H1 (cell line): ENCODE measurements at regions not wholly inside any gene's neighbourhood (a gene's known extent, or its start where the extent isn't known, plus 50 kb on each side); places are given as distances from the start of the nearest gene placed in this dataset.

Experiments
- CTCF ChIA-PET: fragments of 300-600 bp; sonication (Branson Sonifier 250); formaldehyde crosslinking; loops from one replicate; lab custom pipeline; 2021; ENCODE audit not compliant: partially characterized antibody; lab: Charles Lee
- POLR2A ChIA-PET: fragments of 300-600 bp; sonication (Branson Sonifier 250); formaldehyde crosslinking; loops from one replicate; lab custom pipeline; 2021; ENCODE audit warnings: inconsistent platforms; ENCODE audit not compliant: partially characterized antibody; lab: Charles Lee
- DNase-seq, 2 experiments: peaks; one replicate each; pipeline versions ENCODE4 v3.0.0 to v3.0.0-alpha.2; 2010 to 2022; ENCODE audit warnings: low spot score in 2 of 2, low read depth in 1 of 2, mixed read lengths in 1 of 2
- FAIRE-seq: peaks from 2 replicates; lab custom pipeline; 2011; peaks lifted over from hg19 to GRCh38; lab: Jason Lieb, UNC
- H2AFZ ChIP-seq: 2 replicates; pipeline ENCODE4 v1.8.1; 2012; ENCODE audit warnings: low read length, inconsistent platforms
- H2AK5ac ChIP-seq: 2 replicates; pipeline ENCODE4 v1.6.1; 2013; ENCODE audit warnings: low read depth, low read length
- H2BK120ac ChIP-seq: replicated peaks from 2 replicates; pipeline ENCODE3; 2013; ENCODE audit warnings: low read depth, low read length, inconsistent platforms
- H2BK12ac ChIP-seq: 2 replicates; pipeline ENCODE4 v1.6.1; 2013; ENCODE audit warnings: low read depth, low read length
- H2BK15ac ChIP-seq: 2 replicates; pipeline ENCODE4 v1.6.1; 2013; ENCODE audit warnings: low read length
- H2BK20ac ChIP-seq: 2 replicates; pipeline ENCODE4 v1.6.1; 2013; ENCODE audit warnings: low read length
- H2BK5ac ChIP-seq: 2 replicates; pipeline ENCODE4 v1.6.1; 2013; ENCODE audit warnings: low read depth, low read length
- H3K14ac ChIP-seq: 2 replicates; pipeline ENCODE4 v1.6.1; 2013; ENCODE audit warnings: inconsistent platforms; ENCODE audit not compliant: insufficient read length
- H3K18ac ChIP-seq: 2 replicates; pipeline ENCODE4 v1.6.1; 2013; ENCODE audit warnings: low read length; ENCODE audit errors: extremely low read depth
- H3K23ac ChIP-seq: 2 replicates; pipeline ENCODE4 v1.6.1; 2013; ENCODE audit warnings: inconsistent platforms; ENCODE audit not compliant: insufficient read length
- H3K23me2 ChIP-seq: 2 replicates; pipeline ENCODE4 v1.6.1; 2013; ENCODE audit warnings: low read depth, low read length
- H3K27ac ChIP-seq: 2 replicates; pipeline ENCODE4 v1.6.1; 2011; ENCODE audit warnings: low read depth, low read length, inconsistent platforms
- H3K27me3 ChIP-seq, 4 experiments: replicated peaks in 1 of 4; 1 replicate in 1 of 4; 2 replicates in 3 of 4; pipeline versions ENCODE4 v1.6.1 to v1.8.1; 2011 to 2013; ENCODE audit warnings: low read length in 3 of 4, mild to moderate bottlenecking in 3 of 4, inconsistent platforms in 2 of 4, mixed read lengths in 2 of 4, moderate library complexity in 1 of 4; ENCODE audit not compliant: control insufficient read depth in 3 of 4, insufficient read depth in 3 of 4; ENCODE audit errors: extremely low read depth in 1 of 4
- H3K36me3 ChIP-seq, 4 experiments: 2 replicates each; pipeline versions ENCODE4 v1.6.1 to v1.8.1; 2011 to 2013; ENCODE audit warnings: mild to moderate bottlenecking in 4 of 4, low read length in 3 of 4, moderate library complexity in 2 of 4, control low read depth in 1 of 4, inconsistent platforms in 1 of 4; ENCODE audit not compliant: insufficient read depth in 4 of 4, control insufficient read depth in 2 of 4
- H3K4ac ChIP-seq: replicated peaks from 2 replicates; pipeline ENCODE3; 2013; ENCODE audit warnings: low read length, low read depth, mixed read lengths, inconsistent platforms; ENCODE audit not compliant: insufficient read length
- H3K4me1 ChIP-seq, 4 experiments: replicated peaks in 1 of 4; 1 replicate in 1 of 4; 2 replicates in 3 of 4; pipeline versions ENCODE4 v1.6.1 to v1.8.1; 2011 to 2013; ENCODE audit warnings: low read length in 3 of 4, inconsistent platforms in 2 of 4, mixed read lengths in 1 of 4; ENCODE audit not compliant: insufficient read depth in 4 of 4, control insufficient read depth in 3 of 4
- H3K4me2 ChIP-seq, 2 experiments: 2 replicates each; pipeline versions ENCODE4 v1.6.1 to v1.8.1; 2011 to 2013; ENCODE audit warnings: low read depth in 2 of 2, low read length in 2 of 2, control low read depth in 1 of 2, inconsistent platforms in 1 of 2, mild to moderate bottlenecking in 1 of 2; ENCODE audit not compliant: insufficient read depth in 1 of 2
- H3K4me3 ChIP-seq, 4 experiments: fragments of 200-600, 300-600 bp in 1 of 4; sonication (generic), shearing (Covaris generic), sonication (Bioruptor Twin) in 1 of 4; 2 replicates each; pipeline versions ENCODE4 v1.5.1 to v1.8.1; 2011 to 2016; ENCODE audit warnings: low read length in 4 of 4, low read depth in 3 of 4, control low read depth in 2 of 4, inconsistent platforms in 2 of 4, mild to moderate bottlenecking in 2 of 4, mixed read lengths in 1 of 4, moderate library complexity in 1 of 4; ENCODE audit not compliant: insufficient read depth in 2 of 4; ENCODE audit errors: extremely low read depth in 1 of 4
- H3K56ac ChIP-seq: replicated peaks from 2 replicates; pipeline ENCODE3; 2013; ENCODE audit warnings: low read depth, mild to moderate bottlenecking, mixed read lengths, low read length, inconsistent platforms; ENCODE audit not compliant: insufficient read length
- H3K79me1 ChIP-seq: 2 replicates; pipeline ENCODE4 v1.6.1; 2013; ENCODE audit warnings: low read depth, low read length, control low read depth
- H3K79me2 ChIP-seq, 2 experiments: 2 replicates each; pipeline versions ENCODE4 v1.6.1 to v1.8.1; 2012 to 2013; ENCODE audit warnings: low read length in 2 of 2, mild to moderate bottlenecking in 2 of 2, inconsistent platforms in 1 of 2; ENCODE audit not compliant: insufficient read depth in 2 of 2, control insufficient read depth in 1 of 2
- H3K9ac ChIP-seq, 4 experiments: replicated peaks in 1 of 4; 1 replicate in 1 of 4; 2 replicates in 3 of 4; pipeline versions ENCODE4 v1.6.1 to v1.8.1; 2011 to 2013; ENCODE audit warnings: low read depth in 3 of 4, low read length in 3 of 4, control low read depth in 2 of 4, mild to moderate bottlenecking in 2 of 4, moderate library complexity in 2 of 4, inconsistent platforms in 1 of 4; ENCODE audit errors: extremely low read depth in 1 of 4
- H3K9me3 ChIP-seq, 2 experiments: 2 replicates each; pipeline versions ENCODE4 v1.6.1 to v1.8.1; 2012 to 2013; ENCODE audit warnings: mild to moderate bottlenecking in 2 of 2, moderate library complexity in 2 of 2, control low read depth in 1 of 2, inconsistent platforms in 1 of 2, low read depth in 1 of 2, low read length in 1 of 2, mixed read lengths in 1 of 2; ENCODE audit not compliant: insufficient read depth in 2 of 2
- H4K20me1 ChIP-seq, 2 experiments: replicated peaks in 1 of 2; 2 replicates each; pipeline versions ENCODE3 to v1.8.1; 2011 to 2013; ENCODE audit warnings: inconsistent platforms in 2 of 2, low read length in 2 of 2, mild to moderate bottlenecking in 1 of 2; ENCODE audit not compliant: insufficient read depth in 2 of 2, control insufficient read depth in 1 of 2
- H4K5ac ChIP-seq: 2 replicates; pipeline ENCODE4 v1.6.1; 2013; ENCODE audit warnings: low read length, low read depth, mixed read lengths, inconsistent platforms; ENCODE audit not compliant: insufficient read length
- H4K8ac ChIP-seq: 2 replicates; pipeline ENCODE4 v1.8.0; 2013; ENCODE audit warnings: mild to moderate bottlenecking, moderate library complexity, low read length, inconsistent platforms; ENCODE audit not compliant: insufficient read depth; ENCODE audit errors: extremely low read depth
- H4K91ac ChIP-seq: replicated peaks from 2 replicates; pipeline ENCODE3; 2013; ENCODE audit warnings: low read length, mixed read lengths, inconsistent platforms; ENCODE audit not compliant: insufficient read length
- CBX8 ChIP-seq: fragments of 300-800, 300-1000 bp; sonication (generic); IDR thresholded peaks from 2 replicates; pipeline ENCODE4 v1.7.1; 2016; ENCODE audit warnings: low read depth, low read length, borderline replicate concordance
- KDM4A ChIP-seq: IDR thresholded peaks from one replicate; pipeline ENCODE4 v1.7.1; 2012; ENCODE audit warnings: low read depth, mild to moderate bottlenecking, moderate library complexity, low read length, inconsistent platforms; ENCODE audit not compliant: severe bottlenecking
- NANOG ChIP-seq: IDR thresholded peaks from 2 replicates; pipeline ENCODE4 v1.6.1; 2011; ENCODE audit warnings: low read length, low read depth, mild to moderate bottlenecking, inconsistent platforms; ENCODE audit not compliant: insufficient read depth, poor library complexity, severe bottlenecking
- RNF2 ChIP-seq: fragments of 200-900, 300-1000 bp; sonication (generic); IDR thresholded peaks from 2 replicates; pipeline ENCODE4 v1.7.1; 2016; ENCODE audit warnings: borderline replicate concordance, low read depth, mild to moderate bottlenecking, antibody characterized with exemption, low read length; ENCODE audit not compliant: poor library complexity, severe bottlenecking; ENCODE audit errors: missing control alignments
- SIRT6 ChIP-seq: IDR thresholded peaks from one replicate; pipeline ENCODE4 v1.7.1; 2012; ENCODE audit warnings: low read length, inconsistent platforms
- SP1 ChIP-seq: IDR thresholded peaks from 2 replicates; pipeline ENCODE4 v1.6.1; 2011; ENCODE audit warnings: low read depth, low read length
- TAF1 ChIP-seq: IDR thresholded peaks from 2 replicates; pipeline ENCODE4 v1.6.1; 2011; ENCODE audit warnings: mild to moderate bottlenecking, low read depth, low read length
- WGBS, 2 experiments: shearing (Covaris generic) in 1 of 2; methylation state at CpG; one replicate each; pipeline versions ENCODE4 v1.1.6 to v1.1.7; 2013 to 2015; ENCODE audit warnings: low lambda C conversion rate in 2 of 2, mixed read lengths in 2 of 2, inconsistent platforms in 1 of 2, low coverage in 1 of 2, missing lambda C conversion rate in 1 of 2; ENCODE audit not compliant: insufficient replicate concordance in 2 of 2, insufficient coverage in 1 of 2, insufficient read length in 1 of 2; ENCODE audit errors: extremely low coverage in 1 of 2, missing lambda C conversion rate in 1 of 2; 5-methylcytosine and 5-hydroxymethylcytosine counted together

- H4K20me1 ChIP-seq = no peaks in the 10 kb centered on the region
- no peak overlapping the region for H2BK5ac ChIP-seq
- H2BK120ac ChIP-seq = no peak overlapping the region
- H2AFZ ChIP-seq = no peak overlapping the region
- peaks cover 0 to 10% of the 10 kb centered on the region in 2 experiments; a peak in 1 of 4 replicates for H3K9me3 ChIP-seq
- 100% methylated on average over 2 of the region's 3 CpGs; no CpG with 5 or more reads in 1 of the 2 experiments for WGBS, 2 experiments
- H3K18ac ChIP-seq = no peak overlapping the region
- H3K79me1 ChIP-seq = no peaks in the 10 kb centered on the region
- no peaks in the 10 kb centered on the region for H3K36me3 ChIP-seq
- no peak overlapping the region for H2BK15ac ChIP-seq
- POLR2A ChIA-PET = no interaction called here
- no peak overlapping the region for H3K9ac ChIP-seq
- no peak overlapping the region for H2BK20ac ChIP-seq
- no peak overlapping the region for H2AK5ac ChIP-seq
- no peak overlapping the region for H4K91ac ChIP-seq
- H3K56ac ChIP-seq = no peak overlapping the region
- no peaks in the 10 kb centered on the region for H3K4me1 ChIP-seq
- no peak overlapping the region for H4K8ac ChIP-seq
- H3K14ac ChIP-seq = no peak overlapping the region
- no peaks in the 10 kb centered on the region for H3K79me2 ChIP-seq
- H4K5ac ChIP-seq = no peak overlapping the region
- H3K23me2 ChIP-seq = no peaks in the 10 kb centered on the region
- no peak for TF ChIP-seq TAF1
- no peak for TF ChIP-seq RNF2
- no peak for TF ChIP-seq SP1
- TF ChIP-seq KDM4A = no peak
- no peak for TF ChIP-seq CBX8
- TF ChIP-seq SIRT6 = no peak
- TF ChIP-seq NANOG = no peak
- CTCF ChIA-PET = no interaction called here
- no peak for FAIRE-seq
- no peak overlapping the region for H3K27ac ChIP-seq
- H2BK12ac ChIP-seq = no peak overlapping the region
- no peak overlapping the region for H3K4me2 ChIP-seq
- no peak overlapping the region for H3K23ac ChIP-seq
- no peak for DNase-seq
- H3K4ac ChIP-seq = no peak overlapping the region
- no peak overlapping the region for H3K4me3 ChIP-seq
- H3K27me3 ChIP-seq = no peaks in the 10 kb centered on the region
These were observed 810.1 kb upstream of the CELF2 start for GRCh38 chr10:10207538-10207937.
